HPDE6-E6E7 (cell line): ENCODE measurements at regions not wholly inside any gene's neighbourhood (a gene's known extent, or its start where the extent isn't known, plus 50 kb on each side); places are given as distances from the start of the nearest gene placed in this dataset.
"Not testable (repeated sequence)": the region's sequence is repeated elsewhere in the genome, so short reads cannot be mapped to it uniquely, and the experiment has no call there.

Experiments
- DNase-seq: peaks from one replicate; pipeline ENCODE4 v3.0.0; 2011; ENCODE audit warnings: missing footprints; ENCODE audit errors: extremely low spot score

DNA sequence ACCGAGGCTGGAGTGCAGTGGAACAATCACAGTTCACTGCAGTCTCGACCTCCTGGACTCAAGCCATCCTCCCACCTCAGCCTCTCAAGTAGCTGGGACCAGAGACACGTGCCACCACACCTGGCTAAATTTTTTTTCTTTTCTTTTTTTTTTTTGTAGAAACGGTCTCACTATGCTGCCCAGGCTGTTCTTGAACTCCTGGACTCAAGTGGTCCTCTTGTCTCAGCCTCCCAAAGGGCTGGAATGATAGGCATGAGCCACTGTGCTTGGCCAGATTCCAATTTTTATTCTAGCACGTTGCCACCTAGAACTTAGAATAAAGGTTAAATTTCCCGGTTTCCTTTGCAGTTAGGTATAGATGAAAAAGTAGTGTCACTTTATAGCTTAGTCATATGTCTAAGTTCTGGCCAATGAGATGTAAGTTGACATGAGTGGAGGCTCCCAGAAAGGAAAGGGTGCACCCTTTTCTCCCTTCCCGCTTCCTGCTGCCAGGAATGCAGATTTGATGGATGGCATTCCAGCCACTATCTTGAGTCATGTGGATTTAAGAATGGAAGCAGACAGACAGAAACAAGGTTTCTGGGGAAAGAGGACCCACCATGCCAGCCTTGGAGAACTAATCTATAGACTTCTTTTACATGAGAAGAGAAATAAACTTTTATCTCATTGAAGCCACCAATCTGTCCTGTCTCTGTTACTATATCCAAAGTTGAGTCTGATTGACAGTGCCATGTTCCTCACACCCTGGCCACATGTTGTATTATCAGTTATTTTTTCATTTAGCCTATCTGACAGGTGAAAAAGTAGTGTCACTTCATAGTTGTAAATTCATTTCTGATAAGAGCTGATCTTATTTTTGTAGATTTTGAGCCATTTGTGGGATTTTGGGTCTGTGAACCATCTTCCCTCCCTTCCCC, 60.6 kb upstream of the NCOA3 start:
- DNase-seq, result no peak

DNA sequence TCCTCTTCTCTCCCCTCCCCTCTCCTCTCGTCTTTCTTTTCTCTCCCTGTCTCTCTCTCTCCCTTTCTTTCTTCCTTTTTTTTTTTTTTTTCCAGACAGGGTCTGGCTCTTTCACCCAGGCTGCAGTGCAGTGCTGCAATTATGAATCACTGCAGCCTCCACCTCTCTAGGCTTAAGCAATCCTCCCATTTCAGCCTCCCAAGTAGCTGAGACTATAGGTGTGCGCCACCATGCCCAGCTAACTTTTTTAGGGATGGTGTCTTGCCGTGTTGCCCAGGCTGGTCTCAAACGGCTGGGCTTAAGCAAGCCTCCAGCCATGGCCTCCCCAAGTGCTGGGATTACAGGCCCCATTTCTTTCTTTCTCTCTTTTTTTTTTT, 59.9 kb upstream of the NCOA3 start:
- no peak for DNase-seq

DNA sequence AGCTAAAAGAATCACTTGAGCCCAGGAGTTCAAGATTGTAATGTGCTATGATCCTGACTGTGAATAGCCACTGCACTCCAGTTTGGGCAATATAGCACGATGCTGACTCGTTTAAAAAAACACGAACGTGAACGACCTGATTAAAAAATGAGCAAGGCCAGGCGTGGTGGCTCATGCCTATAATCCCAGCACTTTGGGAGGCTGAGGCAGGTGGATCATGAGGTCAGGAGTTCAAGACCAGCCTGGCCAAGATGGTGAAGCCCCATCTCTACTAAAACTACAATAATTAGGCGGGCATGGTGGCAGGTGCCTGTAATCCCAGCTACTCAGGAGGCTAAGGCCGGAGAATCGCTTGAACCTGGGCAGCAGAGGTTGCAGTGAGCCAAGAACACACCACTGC, 58.6 kb upstream of the NCOA3 start:
- DNase-seq, result not testable (repeated sequence)

GRCh38 chr20:47444584-47444983, 57.1 kb upstream of the NCOA3 start:
- no peak for DNase-seq

GRCh38 chr20:47445291-47445690, 56.4 kb upstream of the NCOA3 start:
- no peak for DNase-seq

DNA sequence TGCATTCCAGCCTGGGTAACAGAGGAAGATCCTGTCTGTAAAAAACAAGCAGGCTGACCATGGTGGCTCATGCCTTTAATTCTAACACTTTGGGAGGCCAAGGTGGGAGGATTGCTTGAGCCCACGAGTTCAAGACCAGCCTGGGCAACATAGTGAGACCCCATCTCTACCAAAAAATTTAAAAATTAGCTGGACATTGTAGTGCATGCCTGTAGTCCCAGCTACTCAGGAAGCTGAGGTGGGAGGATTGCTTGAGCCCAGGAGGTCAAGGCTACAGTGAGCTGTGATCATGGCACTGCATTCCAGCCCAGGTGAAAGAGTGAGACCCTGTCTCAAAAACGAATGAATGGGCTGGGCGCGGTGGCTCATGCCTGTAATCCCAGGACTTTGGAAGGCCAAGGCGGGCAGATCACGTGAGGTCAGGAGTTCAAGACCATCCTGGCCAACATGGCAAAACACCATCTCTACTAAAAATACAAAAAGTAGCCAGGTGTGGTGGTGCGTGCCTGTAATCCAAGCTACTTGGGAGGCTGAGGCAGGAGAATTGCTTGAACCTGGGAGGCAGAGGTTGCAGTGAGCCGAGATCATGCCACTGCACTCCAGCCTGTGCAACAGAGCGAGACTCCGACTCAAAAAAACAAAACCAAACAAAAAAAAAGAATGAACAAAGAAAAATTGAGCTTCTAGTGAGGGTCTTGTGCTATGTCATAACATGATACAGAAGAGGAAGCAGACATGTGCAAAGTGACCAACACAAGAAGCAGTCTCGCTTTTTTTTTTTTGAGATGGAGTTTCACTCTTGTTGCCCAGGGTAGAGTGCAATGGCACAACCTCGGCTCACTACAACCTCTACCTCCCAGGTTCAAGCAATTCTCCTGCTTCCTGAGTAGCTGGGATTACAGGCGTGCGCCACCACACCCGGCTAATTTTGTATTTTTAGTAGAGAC, 54.1 kb upstream of the NCOA3 start:
- not testable (repeated sequence) for DNase-seq

DNA sequence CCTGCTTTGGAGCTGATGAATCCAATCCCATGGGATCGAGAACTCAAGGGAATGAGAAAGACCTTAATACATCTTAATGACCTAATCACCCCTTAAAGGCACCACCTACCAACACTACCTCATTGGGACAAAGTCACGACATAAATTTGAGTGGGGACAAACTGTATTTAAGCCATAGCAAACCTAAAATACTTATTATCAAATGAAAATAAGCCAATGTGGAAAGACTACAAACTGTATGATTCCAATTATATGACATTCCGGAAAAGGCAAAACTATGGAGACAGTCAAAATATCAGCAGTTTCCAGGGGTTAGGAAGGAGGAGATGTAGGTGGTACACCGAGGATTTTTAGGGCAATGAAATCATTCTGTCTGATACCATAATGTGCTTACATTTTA, 53.3 kb upstream of the NCOA3 start:
- no peak for DNase-seq

GRCh38 chr20:47451602-47451904, 50.1 kb upstream of the NCOA3 start:
- DNase-seq, result no peak
